WTC11 (cell line): ENCODE measurements at regions not wholly inside any gene's neighbourhood (a gene's known extent, or its start where the extent isn't known, plus 50 kb on each side); places are given as distances from the start of the nearest gene placed in this dataset.

Source experiments
- ARID4B ChIP-seq: sonication (generic); formaldehyde crosslinking; IDR thresholded peaks from 2 replicates; pipeline ENCODE4 v1.8.0; 2023; ENCODE audit warnings: missing genetic modification reagents, mild to moderate bottlenecking, borderline replicate concordance
- ATF2 ChIP-seq: sonication (generic); formaldehyde crosslinking; IDR thresholded peaks from 2 replicates; pipeline ENCODE4 v1.8.1; 2022; ENCODE audit warnings: low read depth, missing genetic modification reagents, borderline replicate concordance
- ATF3 ChIP-seq: sonication (generic); formaldehyde crosslinking; conservative IDR thresholded peaks from 2 replicates; pipeline ENCODE4 v1.8.1; 2022; ENCODE audit warnings: mild to moderate bottlenecking, missing genetic modification reagents
- CTCF ChIP-seq: fragments of 200-600 bp; IDR thresholded peaks from 2 replicates; pipeline ENCODE4 v1.8.0; 2022; ENCODE audit warnings: antibody characterized with exemption
- GRHL2 ChIP-seq: fragments of 250-450 bp; sonication (Bioruptor Pico); IDR thresholded peaks from 2 replicates; pipeline ENCODE4 v1.8.0; 2022; ENCODE audit warnings: mild to moderate bottlenecking, moderate library complexity; ENCODE audit not compliant: insufficient replicate concordance, severe bottlenecking
- JUN ChIP-seq: sonication (generic); formaldehyde crosslinking; IDR thresholded peaks from 2 replicates; pipeline ENCODE4 v1.8.0; 2023; ENCODE audit warnings: mild to moderate bottlenecking, missing genetic modification reagents
- MAX ChIP-seq: sonication (generic); formaldehyde crosslinking; IDR thresholded peaks from 2 replicates; pipeline ENCODE4 v1.8.0; 2022; ENCODE audit warnings: mild to moderate bottlenecking, missing genetic modification reagents
- MYBL2 ChIP-seq: sonication (generic); formaldehyde crosslinking; IDR thresholded peaks from 2 replicates; pipeline ENCODE4 v1.8.1; 2023; ENCODE audit warnings: mild to moderate bottlenecking, moderate library complexity, missing genetic modification reagents
- NFATC4 ChIP-seq: fragments of 250-450 bp; sonication (Bioruptor Pico); IDR thresholded peaks from 2 replicates; pipeline ENCODE4 v1.9.0; 2021; ENCODE audit warnings: mild to moderate bottlenecking
- SMAD4 ChIP-seq: sonication (generic); formaldehyde crosslinking; IDR thresholded peaks from 2 replicates; pipeline ENCODE4 v1.8.0; 2022; ENCODE audit warnings: mild to moderate bottlenecking, missing genetic modification reagents
- SP1 ChIP-seq: sonication (generic); formaldehyde crosslinking; conservative IDR thresholded peaks from 2 replicates; pipeline ENCODE4 v1.8.1; 2022; ENCODE audit warnings: missing genetic modification reagents
- ZNF121 ChIP-seq: sonication (generic); formaldehyde crosslinking; IDR thresholded peaks from 2 replicates; pipeline ENCODE4 v1.8.0; 2023; ENCODE audit warnings: missing genetic modification reagents

GRCh38 chr10:125591886-125592285 lies 91.1 kb downstream of the TEX36 start:
- TF ChIP-seq CTCF (no peak), ATF2 (CRISPR knock-in tag) (no peak), JUN (CRISPR knock-in tag) (no peak), NFATC4 (CRISPR knock-in tag) (no peak), ARID4B (CRISPR knock-in tag) (no peak), ZNF121 (CRISPR knock-in tag) (no peak), MYBL2 (CRISPR knock-in tag) (no peak), MAX (CRISPR knock-in tag) (no peak), ATF3 (no peak), SMAD4 (CRISPR knock-in tag) (no peak), GRHL2 (CRISPR knock-in tag) (no peak), SP1 (CRISPR knock-in tag) (no peak)
